ENCODE measurements at regions not wholly inside any gene's neighbourhood (a gene's known extent, or its start where the extent isn't known, plus 50 kb on each side); places are given as distances from the start of the nearest gene placed in this dataset.

GRCh38 chr7:54360075-54360840, 181.9 kb upstream of the VSTM2A start:
- H3K27ac Mint-ChIP-seq, result no peak overlapping the region
- H3K4me1 Mint-ChIP-seq, result peaks cover 7% of the 10 kb centered on the region
- H3K9me3 Mint-ChIP-seq, result no peaks in the 10 kb centered on the region
- no peaks in the 10 kb centered on the region for H3K27me3 ChIP-seq (ENCODE audit: control insufficient read depth, insufficient read depth, low read length, poor library complexity, severe bottlenecking)
- peaks cover 5% of the 10 kb centered on the region for H3K9me3 ChIP-seq (ENCODE audit: control insufficient read depth, low read length)
- H3K9ac ChIP-seq (ENCODE audit: extremely low read depth, low read length, poor library complexity, severe bottlenecking), result no peak overlapping the region
- DNase-seq, result no peak
- peak overlapping the region; percentile 21 for H3K27ac ChIP-seq (ENCODE audit: low read depth, low read length)
- H3K27me3 Mint-ChIP-seq (ENCODE audit: insufficient read depth), result no peaks in the 10 kb centered on the region
- no peak overlapping the region for H3K4me3 Mint-ChIP-seq
- H3K4me1 ChIP-seq (ENCODE audit: control insufficient read depth, insufficient read depth, low read length), result peaks cover 5% of the 10 kb centered on the region
- WGBS, 2 experiments (ENCODE audit: insufficient coverage in 1 of 2, insufficient read length in 1 of 2), result 82 to 83% methylated on average over 2 to 6 of the region's 6 CpGs
- H3K4me3 ChIP-seq (ENCODE audit: low read length), result peak overlapping the region; percentile 16
- no peaks in the 10 kb centered on the region for H3K36me3 ChIP-seq (ENCODE audit: control insufficient read depth, insufficient read depth, low read length)
- no peak for TF ChIP-seq CTCF (conservative IDR thresholded peaks at IDR 0.05)
- no peaks in the 10 kb centered on the region for H3K36me3 Mint-ChIP-seq (ENCODE audit: low read depth)

GRCh38 chr7:54390565-54390964, 151.6 kb upstream of the VSTM2A start:
- H3K36me3 Mint-ChIP-seq (ENCODE audit: low read depth), result no peaks in the 10 kb centered on the region
- WGBS, 2 experiments (ENCODE audit: insufficient coverage in 1 of 2, insufficient read length in 1 of 2), result 96 to 100% methylated on average over 1 of the region's 1 CpG
- H3K27ac ChIP-seq (ENCODE audit: low read depth, low read length), result no peak overlapping the region
- no peaks in the 10 kb centered on the region for H3K27me3 Mint-ChIP-seq (ENCODE audit: insufficient read depth)
- no peak overlapping the region for H3K4me3 Mint-ChIP-seq
- H3K36me3 ChIP-seq (ENCODE audit: control insufficient read depth, insufficient read depth, low read length), result no peaks in the 10 kb centered on the region
- H3K4me3 ChIP-seq (ENCODE audit: low read length), result no peak overlapping the region
- H3K27ac Mint-ChIP-seq, result no peak overlapping the region
- peaks cover 73% of the 10 kb centered on the region for H3K9me3 ChIP-seq (ENCODE audit: control insufficient read depth, low read length)
- H3K9ac ChIP-seq (ENCODE audit: extremely low read depth, low read length, poor library complexity, severe bottlenecking), result no peak overlapping the region
- no peaks in the 10 kb centered on the region for H3K4me1 ChIP-seq (ENCODE audit: control insufficient read depth, insufficient read depth, low read length)
- no peak for TF ChIP-seq CTCF (conservative IDR thresholded peaks at IDR 0.05)
- no peaks in the 10 kb centered on the region for H3K4me1 Mint-ChIP-seq
- H3K27me3 ChIP-seq (ENCODE audit: control insufficient read depth, insufficient read depth, low read length, poor library complexity, severe bottlenecking), result no peaks in the 10 kb centered on the region
- no peak for DNase-seq
- H3K9me3 Mint-ChIP-seq, result peaks cover 43% of the 10 kb centered on the region

- Histone ChIP-seq H3K4me3 (ENCODE audit: low read length) (no peak overlapping the region), H3K9me3 (ENCODE audit: control insufficient read depth, low read length) (peaks cover 52% of the 10 kb centered on the region), H3K36me3 (ENCODE audit: control insufficient read depth, insufficient read depth, low read length) (no peaks in the 10 kb centered on the region), H3K27me3 (ENCODE audit: control insufficient read depth, insufficient read depth, low read length, poor library complexity, severe bottlenecking) (no peaks in the 10 kb centered on the region), H3K27ac (ENCODE audit: low read depth, low read length) (no peak overlapping the region), H3K9ac (ENCODE audit: extremely low read depth, low read length, poor library complexity, severe bottlenecking) (no peak overlapping the region), H3K4me1 (ENCODE audit: control insufficient read depth, insufficient read depth, low read length) (no peaks in the 10 kb centered on the region)
- WGBS, 2 experiments (ENCODE audit: insufficient coverage in 1 of 2, insufficient read length in 1 of 2), result 86% methylated on average over 2 of the region's 2 CpGs
- H3K27ac Mint-ChIP-seq, result no peak overlapping the region
- no peak for DNase-seq
- H3K36me3 Mint-ChIP-seq (ENCODE audit: low read depth), result no peaks in the 10 kb centered on the region
- TF ChIP-seq CTCF (conservative IDR thresholded peaks at IDR 0.05), result no peak
- H3K9me3 Mint-ChIP-seq, result peaks cover 30% of the 10 kb centered on the region
- no peak overlapping the region for H3K4me3 Mint-ChIP-seq
- no peaks in the 10 kb centered on the region for H3K27me3 Mint-ChIP-seq (ENCODE audit: insufficient read depth)
- H3K4me1 Mint-ChIP-seq, result no peaks in the 10 kb centered on the region
Measured at GRCh38 chr7:54392935-54393334, 149.2 kb upstream of the VSTM2A start.

Data from endodermal cell (in vitro differentiated cells).